GM03348 (cell line): ENCODE measurements at regions not wholly inside any gene's neighbourhood (a gene's known extent, or its start where the extent isn't known, plus 50 kb on each side); places are given as distances from the start of the nearest gene placed in this dataset.

Experiments
- DNase-seq: peaks from one replicate; pipeline ENCODE4 v3.0.0; 2012; ENCODE audit warnings: low spot score

DNA sequence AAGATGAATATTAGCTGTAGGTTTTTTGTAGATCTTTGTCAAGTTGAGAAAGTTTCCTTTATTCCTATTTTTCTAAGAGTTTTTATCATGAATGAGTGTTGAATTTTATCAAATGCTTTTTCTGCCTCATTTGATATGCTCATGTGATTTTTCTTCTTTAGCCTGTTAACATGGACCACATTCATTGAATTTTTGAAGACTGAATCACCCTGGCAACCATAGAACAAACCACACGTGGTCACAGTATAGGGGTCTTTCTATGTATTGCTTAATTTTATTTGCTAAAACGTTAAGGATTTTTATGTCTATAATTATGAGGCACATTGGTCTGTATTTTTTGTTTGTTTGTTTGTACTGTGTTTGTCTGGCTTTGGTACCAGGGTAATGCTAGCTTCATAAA, 201.7 kb upstream of the CWC22 start:
- DNase-seq, result peak; percentile 16

DNA sequence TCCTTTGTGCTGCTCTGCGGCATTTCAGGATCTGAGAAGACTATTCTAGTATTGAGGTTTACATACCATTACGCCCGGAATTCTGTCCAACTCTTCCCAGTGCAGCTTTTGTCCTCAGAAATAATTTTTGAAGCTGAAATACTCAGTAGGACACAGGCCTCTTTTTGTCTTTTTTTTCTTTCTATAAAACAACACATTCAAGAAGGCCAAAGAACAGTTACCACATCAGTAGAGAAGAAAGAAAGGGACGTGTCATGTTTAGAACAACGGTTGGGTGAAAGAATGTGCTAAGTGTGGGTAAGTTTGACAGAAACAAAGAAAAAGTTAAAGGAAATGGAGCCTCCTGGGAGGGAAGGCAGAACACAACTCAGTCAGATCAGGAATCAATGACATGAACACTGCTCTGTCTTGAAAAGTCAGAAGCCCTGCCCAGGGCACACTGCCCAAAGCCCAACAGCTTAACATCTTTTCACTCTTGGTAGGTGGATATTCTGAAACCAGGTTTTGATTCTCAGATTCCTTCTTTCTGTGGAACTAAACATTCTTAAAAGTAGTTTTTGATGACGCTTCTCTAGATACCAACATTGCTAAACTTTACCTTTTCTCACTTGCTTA, 198.6 kb upstream of the CWC22 start:
- DNase-seq, result no peak

GRCh38 chr2:180203972-180204371, 196.9 kb upstream of the CWC22 start:
- peak; percentile 71 for DNase-seq

DNA sequence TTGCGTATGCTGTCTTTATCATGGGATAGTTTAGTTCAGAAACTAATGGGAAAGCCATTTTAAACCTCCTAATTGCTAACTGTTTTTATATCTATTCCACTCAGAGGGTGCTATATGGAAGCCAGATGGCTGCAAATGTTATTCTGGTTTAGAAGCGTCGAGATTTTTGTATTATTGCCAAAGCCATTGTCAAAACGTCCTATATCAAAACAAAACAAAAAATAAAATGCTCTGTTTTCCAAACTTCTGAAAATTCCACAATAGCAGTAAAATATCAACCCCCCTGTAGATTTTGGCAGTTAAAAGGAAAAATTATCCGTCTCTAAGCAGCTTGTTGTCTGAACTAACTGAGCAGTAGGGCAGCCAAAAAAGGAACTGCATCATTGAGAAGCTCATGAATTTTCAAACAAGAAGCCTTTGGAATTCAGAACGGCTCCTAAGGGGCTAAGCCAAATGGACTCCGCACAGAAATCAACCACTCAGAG, 195.4 kb upstream of the CWC22 start:
- DNase-seq, result peak; percentile 11

- no peak for DNase-seq
Measured at GRCh38 chr2:180196419-180196977, 189.4 kb upstream of the CWC22 start.

DNA sequence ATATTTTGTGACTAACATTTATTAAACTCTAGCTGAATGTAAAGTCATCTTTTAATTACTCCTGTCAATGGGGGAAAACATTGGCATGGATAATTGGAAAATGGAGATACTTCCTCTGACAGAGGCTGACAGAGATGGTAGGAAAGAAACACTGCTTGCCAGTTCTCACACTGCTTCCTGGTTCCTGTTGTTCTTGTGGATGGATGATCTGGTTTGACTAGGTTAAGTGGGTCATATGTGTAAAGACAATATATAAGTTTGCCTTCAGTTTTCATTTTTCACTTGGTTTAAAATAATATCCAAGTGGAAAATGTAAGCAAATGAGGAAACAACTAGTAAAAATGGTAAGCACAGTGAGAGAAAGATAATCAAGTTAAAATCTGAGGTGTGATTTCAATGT, 188.8 kb upstream of the CWC22 start:
- no peak for DNase-seq

- DNase-seq, result peak; percentile 9
Measured at GRCh38 chr2:180191432-180192124, 184.5 kb upstream of the CWC22 start.

DNA sequence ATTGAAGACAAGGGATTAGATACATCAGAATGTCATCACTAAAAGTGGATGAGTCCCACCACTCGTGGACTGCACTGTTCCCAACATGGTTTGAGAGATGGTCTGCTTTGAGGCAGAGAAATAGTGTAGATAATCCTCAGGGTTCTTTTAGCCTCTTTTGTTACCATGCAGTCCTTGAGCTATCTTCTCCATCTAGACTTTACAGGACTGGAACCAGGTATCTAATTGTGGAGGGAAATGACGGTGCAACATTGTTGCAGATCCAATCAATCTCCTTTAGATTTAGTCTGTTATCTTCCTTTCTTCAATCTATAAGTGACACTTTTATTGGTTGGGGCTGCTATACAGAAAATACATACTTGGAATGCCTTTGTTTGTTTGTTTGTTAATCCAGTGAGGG, 183.8 kb upstream of the CWC22 start:
- DNase-seq, result no peak

- DNase-seq, result no peak
Measured at GRCh38 chr2:180187611-180188010, 180.5 kb upstream of the CWC22 start.

DNA sequence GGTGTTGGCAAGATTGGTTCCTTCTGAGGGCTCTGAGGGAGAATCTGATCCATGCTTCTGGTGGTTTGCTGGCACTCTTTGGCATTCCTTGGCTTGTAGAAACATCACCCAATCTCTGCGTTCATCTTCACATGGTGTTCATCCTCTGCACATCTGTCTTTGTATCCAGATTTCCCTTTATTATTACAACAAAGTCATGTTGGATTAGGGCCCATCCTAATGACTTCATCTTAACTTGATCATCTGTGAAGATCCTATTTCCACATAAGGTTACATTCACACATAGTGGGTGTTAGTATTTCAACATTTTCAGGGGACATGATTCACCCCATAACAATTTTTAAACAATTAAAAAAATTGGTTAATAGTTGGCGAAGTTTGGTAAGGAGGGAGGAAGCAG, 177.4 kb upstream of the CWC22 start:
- DNase-seq, result peak; percentile 38

- DNase-seq, result no peak
Measured at GRCh38 chr2:180180511-180180910, 173.4 kb upstream of the CWC22 start.

GRCh38 chr2:180177534-180177933, 170.4 kb upstream of the CWC22 start:
- DNase-seq, result no peak

DNA sequence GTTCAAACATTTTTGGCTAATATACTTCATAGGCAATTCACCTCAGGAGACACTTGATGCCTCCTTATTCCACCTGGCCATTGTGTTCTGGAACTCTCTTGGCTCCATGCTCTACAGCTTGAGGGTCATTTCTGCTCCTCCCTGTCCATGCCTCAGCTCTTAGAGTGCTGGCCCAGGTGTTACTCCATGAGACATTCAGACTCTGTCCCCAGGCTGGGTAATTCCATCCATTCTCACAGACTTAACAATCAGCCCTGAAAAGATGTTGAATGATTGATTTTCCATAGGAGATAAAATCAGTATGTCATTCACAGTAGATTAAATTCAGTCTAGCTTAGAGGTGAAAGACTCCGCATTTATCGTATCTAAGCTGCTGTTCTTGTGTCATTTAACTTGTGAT, 168.6 kb upstream of the CWC22 start:
- DNase-seq, result no peak

DNA sequence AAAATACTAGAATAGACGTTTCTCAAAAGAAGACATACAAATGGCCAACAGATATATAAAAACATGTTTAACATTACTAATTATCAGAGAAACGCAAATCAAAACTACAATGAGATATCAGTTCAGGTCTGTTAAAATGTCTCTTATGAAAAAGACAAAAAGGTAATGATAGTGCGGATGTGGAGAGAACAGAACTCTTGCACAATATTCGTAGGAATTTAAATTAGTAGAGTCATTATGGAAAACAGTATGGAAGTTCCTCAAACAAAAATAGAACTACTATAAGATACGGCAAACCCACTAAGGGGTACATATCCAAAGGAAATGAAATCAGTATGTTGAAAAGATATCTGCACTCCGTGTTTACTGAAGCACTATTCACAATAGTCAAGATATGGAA, 167.5 kb upstream of the CWC22 start:
- no peak for DNase-seq

- no peak for DNase-seq
Measured at GRCh38 chr2:180169474-180169873, 162.4 kb upstream of the CWC22 start.

- no peak for DNase-seq
Measured at GRCh38 chr2:180161415-180161814, 154.3 kb upstream of the CWC22 start.

- DNase-seq, result no peak
Measured at GRCh38 chr2:180159921-180160320, 152.8 kb upstream of the CWC22 start.

- peak; percentile 2 for DNase-seq
Measured at GRCh38 chr2:180158961-180159360, 151.9 kb upstream of the CWC22 start.

DNA sequence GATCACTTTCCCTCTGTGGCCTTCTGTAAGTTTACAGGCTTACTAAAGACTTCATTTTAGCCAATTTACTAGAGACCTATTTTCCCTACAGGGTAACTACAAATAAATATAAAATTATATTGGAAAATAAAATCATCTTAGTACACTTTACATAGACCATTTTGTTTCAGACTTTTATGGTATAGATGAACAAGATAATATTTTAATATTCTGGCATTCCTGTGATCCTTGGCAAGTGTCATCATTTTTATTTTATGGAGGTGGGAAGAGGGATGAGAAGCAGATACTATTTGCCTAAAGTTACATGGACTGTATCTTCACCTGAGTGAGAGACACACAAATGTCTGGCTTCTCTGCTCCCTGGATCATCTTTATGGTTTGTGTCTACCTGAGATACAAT, 149.6 kb upstream of the CWC22 start:
- DNase-seq, result no peak

GRCh38 chr2:180150606-180151005, 143.5 kb upstream of the CWC22 start:
- DNase-seq, result no peak

- no peak for DNase-seq
Measured at GRCh38 chr2:180146541-180146940, 139.4 kb upstream of the CWC22 start.

- DNase-seq, result no peak
Measured at GRCh38 chr2:180146114-180146513, 139.0 kb upstream of the CWC22 start.

- DNase-seq, result no peak
Measured at GRCh38 chr2:180145163-180145562, 138.1 kb upstream of the CWC22 start.
